Endothelial cell of umbilical vein (primary cell): ENCODE measurements at regions not wholly inside any gene's neighbourhood (a gene's known extent, or its start where the extent isn't known, plus 50 kb on each side); places are given as distances from the start of the nearest gene placed in this dataset.

Experiments
- BruUV-seq: library from RNA; stranded (reverse); fragments of 400-500 nt; replicated peaks from 2 replicates; lab custom pipeline; 2021; lab: Mats Ljungman, UMichigan
- CTCF ChIA-PET: fragments of 300-600, 350-600 bp; sonication (Branson Sonifier 250); formaldehyde crosslinking; loops from one replicate; lab custom pipeline; 2021; ENCODE audit warnings: antibody characterized with exemption, inconsistent platforms; lab: Charles Lee
- POLR2A ChIA-PET: fragments of 300-600, 350-600 bp; sonication (Branson Sonifier 250); formaldehyde crosslinking; loops from one replicate; lab custom pipeline; 2021; ENCODE audit warnings: antibody characterized with exemption, inconsistent platforms; lab: Charles Lee
- DNase-seq: peaks from one replicate; pipeline ENCODE4 v3.0.0-alpha.2; 2011; ENCODE audit warnings: low read depth, low spot score
- FAIRE-seq: peaks from 2 replicates; lab custom pipeline; 2011; peaks lifted over from hg19 to GRCh38; lab: Jason Lieb, UNC
- H2AFZ ChIP-seq: 2 replicates; pipeline ENCODE4 v1.6.0; 2012; ENCODE audit warnings: low read depth, low read length, control low read depth, inconsistent platforms
- H3K27ac ChIP-seq: 2 replicates; pipeline ENCODE4 v1.5.1; 2011; ENCODE audit warnings: low read depth, mild to moderate bottlenecking, control low read depth, low read length, moderate library complexity; ENCODE audit not compliant: insufficient read depth
- H3K27me3 ChIP-seq, 2 experiments: 2 replicates each; pipeline versions ENCODE4 v1.6.0 to v1.6.1; 2011; ENCODE audit warnings: low read length in 2 of 2, mixed read lengths in 1 of 2; ENCODE audit not compliant: control insufficient read depth in 2 of 2, insufficient read depth in 2 of 2
- H3K36me3 ChIP-seq, 2 experiments: 2 replicates in 1 of 2; 3 replicates in 1 of 2; pipeline ENCODE4 v1.5.1; 2011; ENCODE audit warnings: low read length in 2 of 2, mild to moderate bottlenecking in 1 of 2, moderate library complexity in 1 of 2; ENCODE audit not compliant: control insufficient read depth in 2 of 2, insufficient read depth in 2 of 2; ENCODE audit errors: extremely low read depth in 1 of 2
- H3K4me1 ChIP-seq: 3 replicates; pipeline ENCODE4 v1.5.1; 2011; ENCODE audit warnings: mild to moderate bottlenecking, low read length; ENCODE audit not compliant: control insufficient read depth, insufficient read depth; ENCODE audit errors: extremely low read depth
- H3K4me2 ChIP-seq: 2 replicates; pipeline ENCODE4 v1.6.1; 2011; ENCODE audit warnings: low read length, control low read depth, mixed read lengths; ENCODE audit not compliant: insufficient read depth
- H3K4me3 ChIP-seq, 3 experiments: fragments of 200-600 bp in 1 of 3; sonication (generic), shearing (Covaris generic) in 1 of 3; replicated peaks in 1 of 3; 2 replicates each; pipeline ENCODE4 v1.5.1; 2011 to 2016; ENCODE audit warnings: control low read depth in 3 of 3, low read length in 3 of 3, mild to moderate bottlenecking in 2 of 3, inconsistent platforms in 1 of 3, low read depth in 1 of 3, moderate library complexity in 1 of 3; ENCODE audit not compliant: insufficient read depth in 1 of 3
- H3K79me2 ChIP-seq: 2 replicates; pipeline ENCODE4 v1.6.0; 2012; ENCODE audit warnings: low read length, inconsistent platforms; ENCODE audit not compliant: control insufficient read depth, insufficient read depth
- H3K9ac ChIP-seq: replicated peaks from 2 replicates; pipeline ENCODE3; 2011; ENCODE audit warnings: low read length, control low read depth; ENCODE audit not compliant: insufficient read depth; ENCODE audit errors: extremely low read depth
- H3K9me1 ChIP-seq: replicated peaks from 3 replicates; pipeline ENCODE4 v1.6.0; 2011; ENCODE audit warnings: mild to moderate bottlenecking, low read length; ENCODE audit not compliant: control insufficient read depth, insufficient read depth; ENCODE audit errors: extremely low read depth
- H3K9me3 ChIP-seq: replicated peaks from 2 replicates; pipeline ENCODE4 v1.5.1; 2012; ENCODE audit warnings: low read length, inconsistent platforms; ENCODE audit not compliant: control insufficient read depth, insufficient read depth
- H4K20me1 ChIP-seq: replicated peaks from 2 replicates; pipeline ENCODE3; 2011; ENCODE audit warnings: mild to moderate bottlenecking, low read length; ENCODE audit not compliant: control insufficient read depth, insufficient read depth; ENCODE audit errors: extremely low read depth
- EZH2 ChIP-seq: IDR thresholded peaks from 2 replicates; pipeline ENCODE4 v1.6.1; 2012; ENCODE audit warnings: borderline replicate concordance, low read depth, mild to moderate bottlenecking, moderate library complexity, low read length, inconsistent platforms; ENCODE audit not compliant: severe bottlenecking
- FOS ChIP-seq: IDR thresholded peaks from 2 replicates; pipeline ENCODE4 v1.6.1; 2011; ENCODE audit warnings: mild to moderate bottlenecking, low read length, moderate library complexity, borderline replicate concordance; ENCODE audit not compliant: insufficient read depth
- GATA2 ChIP-seq: IDR thresholded peaks from 2 replicates; pipeline ENCODE4 v1.7.0; 2011; ENCODE audit warnings: low read depth, mild to moderate bottlenecking, moderate library complexity, mixed read lengths, low read length; ENCODE audit not compliant: insufficient read length, insufficient read depth
- JUN ChIP-seq: IDR thresholded peaks from 2 replicates; pipeline ENCODE4 v1.6.1; 2011; ENCODE audit warnings: borderline replicate concordance, low read depth; ENCODE audit not compliant: insufficient read length, insufficient read depth
- MAX ChIP-seq: IDR thresholded peaks from 2 replicates; pipeline ENCODE4 v1.6.1; 2011; ENCODE audit not compliant: insufficient read depth, insufficient read length
- MYC ChIP-seq: IDR thresholded peaks from one replicate; pipeline ENCODE4 v1.6.1; 2011; ENCODE audit warnings: mild to moderate bottlenecking, low read depth, low read length
- POLR2A ChIP-seq: IDR thresholded peaks from 2 replicates; pipeline ENCODE4 v1.6.1; 2012; ENCODE audit warnings: low read depth, mild to moderate bottlenecking, control low read depth, low read length
- POLR2AphosphoS5 ChIP-seq: IDR thresholded peaks from 2 replicates; pipeline ENCODE4 v1.6.1; 2012; ENCODE audit warnings: low read depth, mild to moderate bottlenecking, control low read depth, low read length, moderate library complexity; ENCODE audit not compliant: insufficient read depth
- dilution Hi-C: fragments of 300-500 bp; cut with MboI; formaldehyde crosslinking; loops from one replicate; pipeline ENCODE4 v1.15.0; 2019; ENCODE audit warnings: low sequenced_read_pairs; ENCODE audit not compliant: extremely low pct_ligation_motif_present
- intact Hi-C: fragments of 100-400 bp; cut with micrococcal nuclease; formaldehyde crosslinking; loops from one replicate; pipeline ENCODE4 v1.10.0; 2022
- TF ChIP-seq, protein P1 (sequence below), 2 donors: IDR thresholded peaks; 1 replicate in 1 of 2; 2 replicates in 1 of 2; pipeline ENCODE4 v1.5.1; 2011; ENCODE audit warnings: low read length in 2 of 2, mild to moderate bottlenecking in 2 of 2, moderate library complexity in 2 of 2, control low read depth in 1 of 2, inconsistent platforms in 1 of 2, low read depth in 1 of 2; ENCODE audit not compliant: insufficient read depth in 1 of 2; ENCODE audit errors: extremely low read depth in 1 of 2

GRCh38 chr12:38389614-38390013, 73.0 kb downstream of the ALG10B start:
- no peak for FAIRE-seq

More at GRCh38 chr12:38389614-38390013, 73.0 kb downstream of the ALG10B start:
- Histone ChIP-seq H3K9me3 (no peaks in the 10 kb centered on the region), H3K27me3 (no peaks in the 10 kb centered on the region), H2AFZ (no peak overlapping the region), H3K27ac (no peak overlapping the region), H3K36me3 (no peaks in the 10 kb centered on the region), H3K4me3 (no peak overlapping the region), H3K4me1 (no peaks in the 10 kb centered on the region), H4K20me1 (no peaks in the 10 kb centered on the region), H3K4me2 (no peak overlapping the region), H3K9ac (no peak overlapping the region), H3K79me2 (no peaks in the 10 kb centered on the region), H3K9me1 (no peaks in the 10 kb centered on the region)
- ChIA-PET POLR2A (no interaction called here), CTCF (no interaction called here)
- no peak for DNase-seq
- dilution Hi-C loops, result no loop called here
- BruUV-seq, result no TSS peak
- intact Hi-C loops, result no loop called here
- no peak for TF ChIP-seq MYC
- TF ChIP-seq FOS, result no peak
- TF ChIP-seq JUN, result no peak
- TF ChIP-seq POLR2AphosphoS5, result no peak
- TF ChIP-seq EZH2, result no peak
- TF ChIP-seq, protein P1, sequence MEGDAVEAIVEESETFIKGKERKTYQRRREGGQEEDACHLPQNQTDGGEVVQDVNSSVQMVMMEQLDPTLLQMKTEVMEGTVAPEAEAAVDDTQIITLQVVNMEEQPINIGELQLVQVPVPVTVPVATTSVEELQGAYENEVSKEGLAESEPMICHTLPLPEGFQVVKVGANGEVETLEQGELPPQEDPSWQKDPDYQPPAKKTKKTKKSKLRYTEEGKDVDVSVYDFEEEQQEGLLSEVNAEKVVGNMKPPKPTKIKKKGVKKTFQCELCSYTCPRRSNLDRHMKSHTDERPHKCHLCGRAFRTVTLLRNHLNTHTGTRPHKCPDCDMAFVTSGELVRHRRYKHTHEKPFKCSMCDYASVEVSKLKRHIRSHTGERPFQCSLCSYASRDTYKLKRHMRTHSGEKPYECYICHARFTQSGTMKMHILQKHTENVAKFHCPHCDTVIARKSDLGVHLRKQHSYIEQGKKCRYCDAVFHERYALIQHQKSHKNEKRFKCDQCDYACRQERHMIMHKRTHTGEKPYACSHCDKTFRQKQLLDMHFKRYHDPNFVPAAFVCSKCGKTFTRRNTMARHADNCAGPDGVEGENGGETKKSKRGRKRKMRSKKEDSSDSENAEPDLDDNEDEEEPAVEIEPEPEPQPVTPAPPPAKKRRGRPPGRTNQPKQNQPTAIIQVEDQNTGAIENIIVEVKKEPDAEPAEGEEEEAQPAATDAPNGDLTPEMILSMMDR (IDR thresholded peaks at IDR 0.05; ENCODE audit: extremely low read depth in 1 of 2, insufficient read depth in 1 of 2, low read depth in 1 of 2, low read length in 2 of 2), result no peak
- TF ChIP-seq GATA2, result no peak
- TF ChIP-seq POLR2A, result no peak
- TF ChIP-seq MAX, result no peak
